ENCODE measurements at regions not wholly inside any gene's neighbourhood (a gene's known extent, or its start where the extent isn't known, plus 50 kb on each side); places are given as distances from the start of the nearest gene placed in this dataset.

DNA sequence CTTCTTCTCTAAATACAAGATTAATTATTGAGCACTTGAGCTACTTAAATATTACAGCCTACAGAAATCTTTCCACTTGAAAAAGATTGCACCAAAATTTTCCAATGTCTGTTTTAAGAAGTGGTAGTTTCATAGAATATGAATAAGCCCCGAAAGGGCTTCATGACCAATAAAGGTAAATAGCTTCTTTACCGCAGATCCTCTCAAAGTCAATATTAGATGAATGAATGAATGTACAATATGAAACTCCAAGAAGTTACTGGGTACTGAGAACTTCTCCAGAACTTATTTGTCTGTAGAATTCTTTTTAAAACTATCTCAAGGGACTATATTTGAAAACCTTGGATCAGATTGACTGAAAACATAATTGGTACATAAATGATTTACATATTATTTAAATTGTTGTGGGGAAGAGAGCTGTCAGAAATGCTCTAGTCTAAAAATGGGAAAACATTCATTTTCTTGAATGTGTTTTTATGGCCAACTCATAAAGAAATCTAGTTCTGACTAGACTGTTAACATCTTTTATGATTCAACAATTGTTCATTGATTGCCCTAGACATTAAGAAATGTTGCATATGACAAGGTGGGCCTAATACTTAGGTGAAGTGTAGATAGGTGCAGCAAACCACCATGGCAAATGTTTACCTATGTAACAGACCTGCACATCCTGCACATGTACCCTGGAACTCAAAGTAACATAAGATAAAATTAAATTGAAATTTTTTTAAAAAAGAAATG is 227.0 kb downstream of the SPRY2 start:
- TF ChIP-seq CTCF (IDR thresholded peaks at IDR 0.05 in 2 of 3, conservative IDR thresholded peaks at IDR 0.05 in 1 of 3; ENCODE audit: borderline replicate concordance in 1 of 3, insufficient read depth in 1 of 3, low read depth in 2 of 3, low read length in 2 of 3) = no peak
- TF ChIP-seq ELF1 (IDR thresholded peaks at IDR 0.05; ENCODE audit: borderline replicate concordance, low read depth) = no peak
- no peak for TF ChIP-seq POLR2A (IDR thresholded peaks at IDR 0.05; ENCODE audit: borderline replicate concordance, extremely low read depth, insufficient read depth, insufficient read length)
- no peak for TF ChIP-seq CEBPB (IDR thresholded peaks at IDR 0.05; ENCODE audit: low read depth)
- TF ChIP-seq RAD21 (IDR thresholded peaks at IDR 0.05; ENCODE audit: low read depth) = no peak
- TF ChIP-seq, protein P1, sequence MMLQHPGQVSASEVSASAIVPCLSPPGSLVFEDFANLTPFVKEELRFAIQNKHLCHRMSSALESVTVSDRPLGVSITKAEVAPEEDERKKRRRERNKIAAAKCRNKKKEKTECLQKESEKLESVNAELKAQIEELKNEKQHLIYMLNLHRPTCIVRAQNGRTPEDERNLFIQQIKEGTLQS (IDR thresholded peaks at IDR 0.05) = no peak
- no peak for TF ChIP-seq ZNF274 (IDR thresholded peaks at IDR 0.05; ENCODE audit: low read depth, low read length)
- no peak for TF ChIP-seq SIN3A (IDR thresholded peaks at IDR 0.05; ENCODE audit: low read depth)
- no peak for TF ChIP-seq CBX3 (IDR thresholded peaks at IDR 0.05; ENCODE audit: low read depth)
